ENCODE measurements at regions not wholly inside any gene's neighbourhood (a gene's known extent, or its start where the extent isn't known, plus 50 kb on each side); places are given as distances from the start of the nearest gene placed in this dataset.

GRCh38 chr5:155136216-155136850 lies 122.8 kb downstream of the KIF4B start (continued):
- TF ChIP-seq PURB (CRISPR knock-in tag; IDR thresholded peaks at IDR 0.05; ENCODE audit: low read depth) (no peak), GMEB1 (CRISPR knock-in tag; IDR thresholded peaks at IDR 0.05) (no peak), EP400 (IDR thresholded peaks at IDR 0.05) (no peak), ZNF785 (CRISPR knock-in tag; IDR thresholded peaks at IDR 0.05) (no peak)

- no peaks in the 10 kb centered on the region for H3K79me2 ChIP-seq (ENCODE audit: control insufficient read depth, insufficient read depth, low read length)
- no peak overlapping the region for H3K27ac ChIP-seq (ENCODE audit: extremely low read depth, low read depth, low read length)
- POLR2A ChIA-PET: interaction anchor here (0.5 kb wide), 1 partner anchor 495 kb away, joined by 3 read pairs; no protein-coding TSS in a partner anchor
- no peak overlapping the region for H3K4me3 ChIP-seq
- TF ChIP-seq HES1 (IDR thresholded peaks at IDR 0.05; ENCODE audit: low read depth) (no peak), STAT5B (CRISPR knock-in tag; IDR thresholded peaks at IDR 0.05) (no peak), ESRRB (CRISPR knock-in tag; IDR thresholded peaks at IDR 0.05; ENCODE audit: borderline replicate concordance) (no peak), THRB (CRISPR knock-in tag; conservative IDR thresholded peaks at IDR 0.05) (no peak), KHSRP (IDR thresholded peaks at IDR 0.05) (no peak)
- no peaks in the 10 kb centered on the region for H3K27me3 ChIP-seq (ENCODE audit: control insufficient read depth in 2 of 2, insufficient read depth in 2 of 2, low read length in 2 of 2)
- H3K9ac ChIP-seq (ENCODE audit: insufficient read depth in 1 of 2, low read depth in 2 of 2, low read length in 2 of 2): no peak overlapping the region
- no peaks in the 10 kb centered on the region for H4K20me1 ChIP-seq (replicated peaks; ENCODE audit: control insufficient read depth, insufficient read depth, low read length)
- no peak overlapping the region for H3K4me2 ChIP-seq (ENCODE audit: insufficient read depth, low read length)
- H3K36me3 ChIP-seq (ENCODE audit: control insufficient read depth, insufficient read depth, low read length): no peaks in the 10 kb centered on the region
- no peak overlapping the region for H2AFZ ChIP-seq (ENCODE audit: low read depth, low read length)
- BruUV-seq (replicated peaks): no TSS peak
- intact Hi-C loops (cut with micrococcal nuclease) (loop anchor here (5.0 kb wide), 2 partner anchors 165 to 1995 kb away; no protein-coding TSS in a partner anchor), in situ Hi-C loops (cut with MboI) (loop anchor here (10.0 kb wide), 1 partner anchor 1997 kb away; no protein-coding TSS in a partner anchor)
- H3K9me1 ChIP-seq (ENCODE audit: control insufficient read depth, insufficient read depth, low read length): no peaks in the 10 kb centered on the region
- WGBS (ENCODE audit: insufficient coverage, low coverage, missing lambda C conversion rate): 0% methylated on average over 3 of the region's 3 CpGs
- FAIRE-seq (no peak), DNase-seq (ENCODE audit: extremely low read depth in 1 of 4, low spot score in 3 of 4) (no peak), ATAC-seq (no peak)
- H3K9me3 ChIP-seq (replicated peaks; ENCODE audit: control insufficient read depth, insufficient read depth, low read depth, low read length): no peaks in the 10 kb centered on the region
- CTCF ChIA-PET (ENCODE audit: low intra/inter-chr PET ratio): no interaction called here
- H3K4me1 ChIP-seq (replicated peaks in 1 of 2; ENCODE audit: control insufficient read depth in 2 of 2, insufficient read depth in 2 of 2, low read length in 2 of 2): no peaks in the 10 kb centered on the region
Observed at GRCh38 chr5:155137683-155138082, 124.1 kb downstream of the KIF4B start.
